ENCODE measurements at regions not wholly inside any gene's neighbourhood (a gene's known extent, or its start where the extent isn't known, plus 50 kb on each side); places are given as distances from the start of the nearest gene placed in this dataset.
A peak's percentile ranks its signal among the peaks of the same experiment; 100 is the strongest.

GRCh38 chr3:27900316-27900715, 178.2 kb upstream of the EOMES start:
- Histone ChIP-seq H3K27me3 (no peaks in the 10 kb centered on the region), H3K36me3 (no peaks in the 10 kb centered on the region), H3K4me3 (no peak overlapping the region), H3K9me3 (no peaks in the 10 kb centered on the region), H3K27ac (no peak overlapping the region), H3K4me1 (no peaks in the 10 kb centered on the region)
- intact Hi-C loops (cut with DNase I; ENCODE audit: low total_unique reads), result no loop called here
- DNase-seq, result peak in 1 of 2 donors; percentile 15
- TF ChIP-seq POLR2AphosphoS5 (IDR thresholded peaks at IDR 0.05) (no peak), POLR2A (IDR thresholded peaks at IDR 0.05) (no peak), CTCF (IDR thresholded peaks at IDR 0.05) (no peak), EP300 (IDR thresholded peaks at IDR 0.05) (no peak)
- WGBS, 5 donors, result 71 to 83% (median 78%) methylated on average over 2 of the region's 2 CpGs

- no peak overlapping the region for H3K4me3 ChIP-seq
- WGBS, 5 donors, result 57 to 76% (median 65%) methylated on average over 3 of the region's 3 CpGs
- TF ChIP-seq EP300 (IDR thresholded peaks at IDR 0.05) (no peak), POLR2AphosphoS5 (IDR thresholded peaks at IDR 0.05) (no peak), CTCF (IDR thresholded peaks at IDR 0.05) (no peak), POLR2A (IDR thresholded peaks at IDR 0.05) (no peak)
- no peaks in the 10 kb centered on the region for H3K27me3 ChIP-seq
- no peaks in the 10 kb centered on the region for H3K9me3 ChIP-seq
- H3K36me3 ChIP-seq, result no peaks in the 10 kb centered on the region
- H3K27ac ChIP-seq, result no peak overlapping the region
- no peak for DNase-seq
- H3K4me1 ChIP-seq, result no peaks in the 10 kb centered on the region
- intact Hi-C loops (cut with DNase I; ENCODE audit: low total_unique reads), result no loop called here
These were observed 181.3 kb upstream of the EOMES start for GRCh38 chr3:27903446-27903845.

- H3K27me3 ChIP-seq, result no peaks in the 10 kb centered on the region
- H3K27ac ChIP-seq, result no peak overlapping the region
- no peaks in the 10 kb centered on the region for H3K4me1 ChIP-seq
- intact Hi-C loops (cut with DNase I; ENCODE audit: low total_unique reads), result no loop called here
- DNase-seq, result peak in 1 of 2 donors; percentile 4
- no peaks in the 10 kb centered on the region for H3K36me3 ChIP-seq
- H3K9me3 ChIP-seq, result no peaks in the 10 kb centered on the region
- TF ChIP-seq POLR2A (IDR thresholded peaks at IDR 0.05) (no peak), EP300 (IDR thresholded peaks at IDR 0.05) (no peak), CTCF (IDR thresholded peaks at IDR 0.05) (no peak), POLR2AphosphoS5 (IDR thresholded peaks at IDR 0.05) (no peak)
- no peak overlapping the region for H3K4me3 ChIP-seq
- WGBS, 5 donors, result 79 to 93% (median 84%) methylated on average over 2 of the region's 2 CpGs
These were observed 183.5 kb upstream of the EOMES start for GRCh38 chr3:27905625-27906024.

GRCh38 chr3:27907148-27907547, 185.0 kb upstream of the EOMES start:
- H3K4me3 ChIP-seq, result no peak overlapping the region
- no peaks in the 10 kb centered on the region for H3K9me3 ChIP-seq
- H3K4me1 ChIP-seq, result no peaks in the 10 kb centered on the region
- TF ChIP-seq POLR2A (IDR thresholded peaks at IDR 0.05), result no peak
- TF ChIP-seq POLR2AphosphoS5 (IDR thresholded peaks at IDR 0.05), result no peak
- no peak for TF ChIP-seq CTCF (IDR thresholded peaks at IDR 0.05)
- no peak for TF ChIP-seq EP300 (IDR thresholded peaks at IDR 0.05)
- DNase-seq, result no peak
- intact Hi-C loops (cut with DNase I; ENCODE audit: low total_unique reads), result no loop called here
- no peak overlapping the region for H3K27ac ChIP-seq
- no peaks in the 10 kb centered on the region for H3K27me3 ChIP-seq
- H3K36me3 ChIP-seq, result no peaks in the 10 kb centered on the region
